Astrocyte (in vitro differentiated cells and primary cell): ENCODE measurements at regions not wholly inside any gene's neighbourhood (a gene's known extent, or its start where the extent isn't known, plus 50 kb on each side); places are given as distances from the start of the nearest gene placed in this dataset.

Source experiments
- DNase-seq: peaks from one replicate; pipeline ENCODE4 v3.0.0-alpha.2; 2010; ENCODE audit warnings: low read depth
- FAIRE-seq: peaks from 2 replicates; lab custom pipeline; 2011; peaks lifted over from hg19 to GRCh38; lab: Jason Lieb, UNC
- H2AFZ ChIP-seq: 2 replicates; pipeline ENCODE4 v1.6.0; 2012; ENCODE audit warnings: low read depth, low read length, inconsistent platforms
- H3K27ac ChIP-seq: 2 replicates; pipeline ENCODE4 v1.5.1; 2011; ENCODE audit warnings: low read depth, low read length, inconsistent platforms
- H3K27me3 ChIP-seq: 2 replicates; pipeline ENCODE4 v1.6.0; 2011; ENCODE audit warnings: low read length, inconsistent platforms; ENCODE audit not compliant: insufficient read depth
- H3K36me3 ChIP-seq: 2 replicates; pipeline ENCODE4 v1.5.1; 2011; ENCODE audit warnings: low read length, inconsistent platforms; ENCODE audit not compliant: insufficient read depth
- H3K4me1 ChIP-seq: 2 replicates; pipeline ENCODE4 v1.5.1; 2011; ENCODE audit warnings: low read length, inconsistent platforms; ENCODE audit not compliant: insufficient read depth
- H3K4me2 ChIP-seq: 2 replicates; pipeline ENCODE4 v1.6.0; 2012; ENCODE audit warnings: low read length, inconsistent platforms
- H3K4me3 ChIP-seq: 2 replicates; pipeline ENCODE4 v1.5.1; 2011; ENCODE audit warnings: low read depth, mild to moderate bottlenecking, low read length, inconsistent platforms; ENCODE audit not compliant: insufficient read depth
- H3K79me2 ChIP-seq: 2 replicates; pipeline ENCODE4 v1.6.0; 2012; ENCODE audit warnings: mild to moderate bottlenecking, low read length, inconsistent platforms; ENCODE audit not compliant: insufficient read depth
- H3K9ac ChIP-seq: 2 replicates; pipeline ENCODE4 v1.6.0; 2012; ENCODE audit warnings: mild to moderate bottlenecking, low read length, inconsistent platforms
- H3K9me3 ChIP-seq: 2 replicates; pipeline ENCODE4 v1.5.1; 2012; ENCODE audit warnings: low read depth, mild to moderate bottlenecking, low read length, inconsistent platforms; ENCODE audit not compliant: insufficient read depth
- H4K20me1 ChIP-seq: 2 replicates; pipeline ENCODE4 v1.6.0; 2012; ENCODE audit warnings: low read length, inconsistent platforms; ENCODE audit not compliant: insufficient read depth
- H3K27ac Mint-ChIP-seq: one replicate; pipeline ENCODE4 v1.8.0; 2021; ENCODE audit warnings: mild to moderate bottlenecking, mixed read lengths; ENCODE audit not compliant: unreplicated experiment
- H3K27me3 Mint-ChIP-seq: one replicate; pipeline ENCODE4 v1.8.0; 2021; ENCODE audit warnings: low read depth, mixed read lengths; ENCODE audit not compliant: unreplicated experiment
- H3K36me3 Mint-ChIP-seq: one replicate; pipeline ENCODE4 v1.8.0; 2021; ENCODE audit warnings: low read depth, mixed read lengths; ENCODE audit not compliant: unreplicated experiment
- H3K4me1 Mint-ChIP-seq: one replicate; pipeline ENCODE4 v1.8.0; 2021; ENCODE audit warnings: low read depth, mixed read lengths; ENCODE audit not compliant: unreplicated experiment
- H3K4me3 Mint-ChIP-seq: one replicate; pipeline ENCODE4 v1.8.0; 2021; ENCODE audit warnings: mild to moderate bottlenecking, moderate library complexity, mixed read lengths; ENCODE audit not compliant: unreplicated experiment
- H3K9me3 Mint-ChIP-seq: one replicate; pipeline ENCODE4 v1.8.0; 2021; ENCODE audit warnings: mild to moderate bottlenecking, mixed read lengths; ENCODE audit not compliant: unreplicated experiment
- CTCF ChIP-seq: IDR thresholded peaks from 2 replicates; pipeline ENCODE4 v1.5.1; 2011; ENCODE audit warnings: low read depth, mild to moderate bottlenecking, inconsistent platforms, low read length, moderate library complexity; ENCODE audit not compliant: insufficient read depth
- EZH2 ChIP-seq: IDR thresholded peaks from 2 replicates; pipeline ENCODE4 v1.6.1; 2012; ENCODE audit warnings: mild to moderate bottlenecking, low read length, inconsistent platforms; ENCODE audit not compliant: insufficient read depth

- H3K27ac Mint-ChIP-seq: no peak overlapping the region
- FAIRE-seq: no peak
- Histone ChIP-seq H4K20me1 (no peaks in the 10 kb centered on the region), H3K4me2 (no peak overlapping the region), H3K27me3 (no peaks in the 10 kb centered on the region), H3K36me3 (no peaks in the 10 kb centered on the region), H3K4me1 (no peaks in the 10 kb centered on the region), H2AFZ (no peak overlapping the region), H3K79me2 (no peaks in the 10 kb centered on the region), H3K27ac (no peak overlapping the region), H3K9ac (no peak overlapping the region), H3K4me3 (no peak overlapping the region), H3K9me3 (peaks cover 4% of the 10 kb centered on the region)
- H3K4me1 Mint-ChIP-seq: no peaks in the 10 kb centered on the region
- TF ChIP-seq EZH2: no peak
- no peak for TF ChIP-seq CTCF
- H3K27me3 Mint-ChIP-seq: peaks cover 37% of the 10 kb centered on the region
- no peak for DNase-seq
- no peaks in the 10 kb centered on the region for H3K36me3 Mint-ChIP-seq
- no peak overlapping the region for H3K4me3 Mint-ChIP-seq
- peaks cover 4% of the 10 kb centered on the region for H3K9me3 Mint-ChIP-seq
These were observed 305.7 kb upstream of the ASIC2 start for GRCh38 chr17:33598797-33599196.

- Histone ChIP-seq H3K4me2 (no peak overlapping the region), H3K79me2 (no peaks in the 10 kb centered on the region), H3K27me3 (no peaks in the 10 kb centered on the region), H2AFZ (no peak overlapping the region), H3K9me3 (no peaks in the 10 kb centered on the region), H4K20me1 (no peaks in the 10 kb centered on the region), H3K27ac (no peak overlapping the region), H3K4me3 (no peak overlapping the region), H3K9ac (no peak overlapping the region), H3K4me1 (no peaks in the 10 kb centered on the region), H3K36me3 (no peaks in the 10 kb centered on the region)
- FAIRE-seq: no peak
- peaks cover 4% of the 10 kb centered on the region for H3K9me3 Mint-ChIP-seq
- H3K4me1 Mint-ChIP-seq: no peaks in the 10 kb centered on the region
- H3K27ac Mint-ChIP-seq: no peak overlapping the region
- no peak overlapping the region for H3K4me3 Mint-ChIP-seq
- H3K27me3 Mint-ChIP-seq: peaks cover 61% of the 10 kb centered on the region
- no peaks in the 10 kb centered on the region for H3K36me3 Mint-ChIP-seq
- TF ChIP-seq CTCF: no peak
- no peak for TF ChIP-seq EZH2
- no peak for DNase-seq
These were observed 309.9 kb upstream of the ASIC2 start for GRCh38 chr17:33602981-33603380.

- Histone ChIP-seq H3K4me1 (no peaks in the 10 kb centered on the region), H4K20me1 (no peaks in the 10 kb centered on the region), H3K9me3 (no peaks in the 10 kb centered on the region), H3K4me2 (no peak overlapping the region), H3K79me2 (no peaks in the 10 kb centered on the region), H2AFZ (no peak overlapping the region), H3K27me3 (no peaks in the 10 kb centered on the region), H3K36me3 (no peaks in the 10 kb centered on the region), H3K4me3 (no peak overlapping the region), H3K9ac (no peak overlapping the region), H3K27ac (no peak overlapping the region)
- no peak overlapping the region for H3K4me3 Mint-ChIP-seq
- FAIRE-seq (no peak), DNase-seq (no peak)
- H3K36me3 Mint-ChIP-seq: no peaks in the 10 kb centered on the region
- peaks cover 4% of the 10 kb centered on the region for H3K9me3 Mint-ChIP-seq
- no peaks in the 10 kb centered on the region for H3K4me1 Mint-ChIP-seq
- H3K27ac Mint-ChIP-seq: no peak overlapping the region
- TF ChIP-seq EZH2 (no peak), CTCF (no peak)
- peaks cover 60% of the 10 kb centered on the region for H3K27me3 Mint-ChIP-seq
These were observed 310.7 kb upstream of the ASIC2 start for GRCh38 chr17:33603789-33604188.
